Stimulated activated CD4-positive, alpha-beta T cell treated with anti-CD3 and anti-CD28 coated beads, TNF-alpha, amount 100 ng/mL, for 4 hours (primary cell): ENCODE measurements at regions not wholly inside any gene's neighbourhood (a gene's known extent, or its start where the extent isn't known, plus 50 kb on each side); places are given as distances from the start of the nearest gene placed in this dataset.

Source experiments
- DNase-seq, 3 experiments: peaks; one replicate each; pipeline ENCODE4 v3.0.0-alpha.2; 2020; ENCODE audit warnings: low read depth in 3 of 3

- no peak for DNase-seq
These were observed 269.9 kb downstream of the BMP7 start for GRCh38 chr20:56996533-56996932.

GRCh38 chr20:56998438-56998837 is 268.0 kb downstream of the BMP7 start:
- no peak for DNase-seq

- DNase-seq = no peak
These were observed 265.9 kb downstream of the BMP7 start for GRCh38 chr20:57000441-57000968.

- DNase-seq = no peak
These were observed 265.2 kb downstream of the BMP7 start for GRCh38 chr20:57001126-57001767.

- no peak for DNase-seq
These were observed 264.3 kb downstream of the BMP7 start for GRCh38 chr20:57002066-57002570.

GRCh38 chr20:57003012-57003411 is 263.4 kb downstream of the BMP7 start:
- no peak for DNase-seq

- DNase-seq = no peak
These were observed 262.0 kb downstream of the BMP7 start for GRCh38 chr20:57004416-57004815.

- no peak for DNase-seq
These were observed 261.2 kb downstream of the BMP7 start for GRCh38 chr20:57004951-57005933.

- DNase-seq = no peak
These were observed 259.9 kb downstream of the BMP7 start for GRCh38 chr20:57006411-57007170.

- DNase-seq = no peak
These were observed 259.3 kb downstream of the BMP7 start for GRCh38 chr20:57007171-57007540.

- no peak for DNase-seq
These were observed 258.2 kb downstream of the BMP7 start for GRCh38 chr20:57008217-57008616.

GRCh38 chr20:57009355-57009754 is 257.1 kb downstream of the BMP7 start:
- no peak for DNase-seq

GRCh38 chr20:57009775-57010174 is 256.7 kb downstream of the BMP7 start:
- no peak for DNase-seq

- no peak for DNase-seq
These were observed 253.8 kb downstream of the BMP7 start for GRCh38 chr20:57012691-57013090.

- DNase-seq = no peak
These were observed 253.2 kb downstream of the BMP7 start for GRCh38 chr20:57013217-57013616.

GRCh38 chr20:57013741-57014140 is 252.7 kb downstream of the BMP7 start:
- no peak for DNase-seq

- DNase-seq = no peak
These were observed 246.1 kb downstream of the BMP7 start for GRCh38 chr20:57020364-57020763.

- DNase-seq = no peak
These were observed 244.1 kb downstream of the BMP7 start for GRCh38 chr20:57022306-57022705.

- DNase-seq = no peak
These were observed 243.4 kb downstream of the BMP7 start for GRCh38 chr20:57023007-57023406.

GRCh38 chr20:57023997-57024396 is 242.4 kb downstream of the BMP7 start:
- DNase-seq = no peak

- no peak for DNase-seq
These were observed 241.6 kb downstream of the BMP7 start for GRCh38 chr20:57024849-57025248.

- no peak for DNase-seq
These were observed 241.2 kb downstream of the BMP7 start for GRCh38 chr20:57025261-57025660.
